ENCODE measurements at regions not wholly inside any gene's neighbourhood (a gene's known extent, or its start where the extent isn't known, plus 50 kb on each side); places are given as distances from the start of the nearest gene placed in this dataset.

DNA sequence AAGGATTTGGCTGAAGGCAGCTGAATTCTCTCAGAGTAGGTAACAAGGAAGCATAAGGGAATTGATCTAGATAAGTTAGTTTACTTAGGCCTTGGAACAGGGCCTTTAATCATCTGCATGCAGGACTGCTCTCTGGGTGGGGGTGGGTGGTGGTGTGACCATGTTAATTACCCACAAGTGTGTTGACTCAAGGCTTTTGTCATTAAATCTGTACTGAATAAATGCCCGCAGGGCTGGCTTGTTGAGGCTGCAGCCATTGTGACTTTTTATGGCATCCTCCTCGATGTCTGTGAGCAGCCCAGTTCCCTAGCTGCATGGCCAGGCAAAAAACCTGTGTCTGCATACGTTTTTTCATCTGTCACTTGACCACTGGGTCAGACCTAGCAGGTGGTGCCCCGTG, 63.5 kb upstream of the ASCC3 start:
- no peak for DNase-seq (ENCODE audit: low spot score in 2 of 2)
- 69 to 80% methylated on average over 4 of the region's 4 CpGs for WGBS, 2 donors
- TF ChIP-seq POLR2A (IDR thresholded peaks at IDR 0.05), result no peak
- TF ChIP-seq, protein P1, sequence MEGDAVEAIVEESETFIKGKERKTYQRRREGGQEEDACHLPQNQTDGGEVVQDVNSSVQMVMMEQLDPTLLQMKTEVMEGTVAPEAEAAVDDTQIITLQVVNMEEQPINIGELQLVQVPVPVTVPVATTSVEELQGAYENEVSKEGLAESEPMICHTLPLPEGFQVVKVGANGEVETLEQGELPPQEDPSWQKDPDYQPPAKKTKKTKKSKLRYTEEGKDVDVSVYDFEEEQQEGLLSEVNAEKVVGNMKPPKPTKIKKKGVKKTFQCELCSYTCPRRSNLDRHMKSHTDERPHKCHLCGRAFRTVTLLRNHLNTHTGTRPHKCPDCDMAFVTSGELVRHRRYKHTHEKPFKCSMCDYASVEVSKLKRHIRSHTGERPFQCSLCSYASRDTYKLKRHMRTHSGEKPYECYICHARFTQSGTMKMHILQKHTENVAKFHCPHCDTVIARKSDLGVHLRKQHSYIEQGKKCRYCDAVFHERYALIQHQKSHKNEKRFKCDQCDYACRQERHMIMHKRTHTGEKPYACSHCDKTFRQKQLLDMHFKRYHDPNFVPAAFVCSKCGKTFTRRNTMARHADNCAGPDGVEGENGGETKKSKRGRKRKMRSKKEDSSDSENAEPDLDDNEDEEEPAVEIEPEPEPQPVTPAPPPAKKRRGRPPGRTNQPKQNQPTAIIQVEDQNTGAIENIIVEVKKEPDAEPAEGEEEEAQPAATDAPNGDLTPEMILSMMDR (IDR thresholded peaks at IDR 0.05), result no peak
- intact Hi-C loops (cut with DNase I; ENCODE audit: low total_unique reads), result loop anchor here (5.0 kb wide), 1 partner anchor 692 kb away; no protein-coding TSS in a partner anchor
- no peak overlapping the region for H3K4me3 ChIP-seq (ENCODE audit: low read depth, poor library complexity, severe bottlenecking)

DNA sequence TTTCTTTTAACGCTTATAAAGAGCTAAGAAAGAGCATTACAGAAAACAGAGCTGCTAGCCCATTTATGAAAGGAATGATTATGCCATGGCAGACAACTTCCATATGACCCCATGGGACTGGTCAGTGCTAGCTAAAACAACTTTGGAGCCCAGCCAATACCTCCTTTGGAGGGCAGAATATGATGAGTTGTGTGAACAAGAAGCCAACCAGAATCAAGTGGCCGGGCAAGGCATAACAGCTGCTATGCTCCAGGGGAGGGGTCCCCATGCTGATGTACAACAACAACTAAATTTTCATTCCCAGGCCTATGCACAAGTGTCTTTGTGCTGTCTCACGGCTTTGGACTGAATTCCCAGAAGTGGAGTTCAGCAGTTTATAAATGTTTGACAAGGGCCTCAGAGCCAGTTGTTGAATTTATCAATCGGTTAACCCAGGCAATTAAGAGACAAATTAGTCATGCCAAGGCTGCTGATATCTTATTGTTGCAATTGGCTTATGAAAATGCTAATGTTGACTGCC, 65.0 kb upstream of the ASCC3 start:
- intact Hi-C loops (cut with DNase I; ENCODE audit: low total_unique reads), result no loop called here
- no peak for DNase-seq (ENCODE audit: low spot score in 2 of 2)
- TF ChIP-seq POLR2A (IDR thresholded peaks at IDR 0.05), result no peak
- TF ChIP-seq, protein P1 (IDR thresholded peaks at IDR 0.05), result no peak
- no peak overlapping the region for H3K4me3 ChIP-seq (ENCODE audit: low read depth, poor library complexity, severe bottlenecking)
- WGBS, 2 donors, result 85 to 88% methylated on average over 4 of the region's 4 CpGs

DNA sequence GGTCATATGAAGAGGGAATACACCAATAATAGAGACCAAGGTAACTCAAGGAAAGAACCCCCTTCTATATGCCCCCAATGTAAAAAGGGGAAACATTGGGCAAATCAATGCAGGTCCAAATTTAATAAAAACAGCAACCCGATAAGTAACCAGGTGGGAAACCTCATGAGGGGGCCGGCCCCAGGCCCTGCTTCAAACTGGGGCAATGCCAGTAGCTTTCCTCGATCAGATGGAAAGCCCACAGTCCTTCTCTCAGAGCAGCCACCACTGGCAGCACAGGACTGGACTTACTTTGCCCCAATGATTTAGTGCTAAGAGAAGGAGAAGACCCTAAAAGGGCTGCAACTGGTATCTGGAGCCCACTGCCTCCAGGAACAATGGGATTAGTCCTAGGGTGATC, 65.6 kb upstream of the ASCC3 start:
- no peak for DNase-seq (ENCODE audit: low spot score in 2 of 2)
- 94% methylated on average over 3 of the region's 3 CpGs for WGBS, 2 donors

GRCh38 chr6:100948381-100949133, 67.4 kb upstream of the ASCC3 start:
- no peak overlapping the region for H3K4me3 ChIP-seq (ENCODE audit: low read depth, poor library complexity, severe bottlenecking)
- no peak for DNase-seq (ENCODE audit: low spot score in 2 of 2)
- WGBS, 2 donors, result 61 to 65% methylated on average over 3 of the region's 3 CpGs
- intact Hi-C loops (cut with DNase I; ENCODE audit: low total_unique reads), result no loop called here
- TF ChIP-seq POLR2A (IDR thresholded peaks at IDR 0.05), result no peak
- TF ChIP-seq, protein P1 (IDR thresholded peaks at IDR 0.05), result no peak

More for the DNA sequence above, 65.6 kb upstream of the ASCC3 start:
- H3K4me3 ChIP-seq (ENCODE audit: low read depth, poor library complexity, severe bottlenecking), result no peak overlapping the region
- intact Hi-C loops (cut with DNase I; ENCODE audit: low total_unique reads), result no loop called here
- TF ChIP-seq POLR2A (IDR thresholded peaks at IDR 0.05), result no peak
- TF ChIP-seq, protein P1 (IDR thresholded peaks at IDR 0.05), result no peak

GRCh38 chr6:100952006-100952405, 70.9 kb upstream of the ASCC3 start:
- no peak for DNase-seq (ENCODE audit: low spot score in 2 of 2)
- intact Hi-C loops (cut with DNase I; ENCODE audit: low total_unique reads), result no loop called here
- 51 to 63% methylated on average over 9 of the region's 9 CpGs for WGBS, 2 donors

More at GRCh38 chr6:100952006-100952405, 70.9 kb upstream of the ASCC3 start:
- H3K4me3 ChIP-seq (ENCODE audit: low read depth, poor library complexity, severe bottlenecking), result no peak overlapping the region
- TF ChIP-seq, protein P1 (IDR thresholded peaks at IDR 0.05), result no peak
- no peak for TF ChIP-seq POLR2A (IDR thresholded peaks at IDR 0.05)

All from lower leg skin (tissue), 4 donors.